Left lobe of liver (tissue), 2 donors: ENCODE measurements at regions not wholly inside any gene's neighbourhood (a gene's known extent, or its start where the extent isn't known, plus 50 kb on each side); places are given as distances from the start of the nearest gene placed in this dataset.

Source experiments
- ATAC-seq: fragments of 200-7000 bp; cut with Tn5 transposase; one replicate; pipeline ENCODE4 v1.9.1; 2020; ENCODE audit warnings: mild to moderate bottlenecking, moderate library complexity
- DNase-seq: peaks from one replicate; pipeline ENCODE4 v3.0.0-alpha.2; 2020; ENCODE audit warnings: low spot score
- donor health status: DM: no; HTN: no; CAD: no; lungs with moderate emphysema.
- donor health status: DM: no; HTN: yes; CAD: no.

DNA sequence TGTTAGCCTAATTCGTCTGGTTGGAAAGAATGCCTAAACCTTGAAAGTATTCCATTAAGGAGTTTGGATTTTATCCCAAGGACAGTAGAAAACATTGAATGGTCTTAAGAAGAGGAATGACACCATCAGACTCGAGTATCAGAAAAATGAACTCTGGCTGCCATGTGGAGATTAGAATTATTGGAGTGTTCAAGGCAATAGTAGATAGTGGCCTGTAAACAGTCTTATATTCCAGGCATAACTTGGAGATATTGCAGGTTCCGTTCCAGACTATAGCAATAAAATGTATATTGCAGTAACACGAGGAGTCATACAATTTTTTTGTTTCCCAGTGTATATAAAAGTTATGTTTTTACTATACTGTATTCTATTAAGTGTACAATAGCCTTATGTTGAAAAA, 130.9 kb downstream of the GDAP2 start:
- no peak for ATAC-seq
- no peak for DNase-seq

DNA sequence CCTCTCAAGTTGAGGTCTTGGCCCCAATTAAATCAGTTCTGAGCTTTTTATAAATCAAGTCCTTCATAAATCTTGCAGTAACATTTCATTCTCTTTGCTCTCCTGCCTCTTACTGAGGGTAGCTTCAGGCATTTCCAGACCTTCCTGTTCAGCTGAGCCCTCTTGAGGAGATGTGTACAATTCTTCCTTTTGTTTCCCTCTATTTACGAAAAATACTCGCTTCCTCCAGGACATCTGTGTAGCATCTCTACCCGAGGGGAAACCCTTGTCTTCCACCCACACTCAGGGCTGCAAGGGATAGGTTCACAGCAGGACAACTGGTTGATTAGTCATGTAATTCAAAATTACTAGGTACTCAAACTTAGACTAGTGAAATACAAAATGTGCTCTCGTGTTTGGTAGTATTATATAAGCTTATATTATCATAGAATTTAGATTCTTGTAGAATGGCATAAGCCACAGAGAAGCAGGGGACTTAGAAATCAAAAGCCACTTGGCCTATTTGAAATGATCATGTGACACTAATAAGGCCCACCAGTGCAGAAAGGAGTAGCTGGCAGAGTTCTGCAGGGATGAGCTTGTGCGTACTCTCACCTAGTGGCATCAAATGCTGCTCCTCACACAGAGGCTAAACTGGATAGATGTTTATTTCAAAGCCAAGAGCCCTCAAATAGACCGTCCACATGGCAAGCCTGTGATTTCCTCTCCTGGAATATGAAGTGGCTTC, 126.7 kb downstream of the GDAP2 start:
- ATAC-seq, result no peak
- no peak for DNase-seq

DNA sequence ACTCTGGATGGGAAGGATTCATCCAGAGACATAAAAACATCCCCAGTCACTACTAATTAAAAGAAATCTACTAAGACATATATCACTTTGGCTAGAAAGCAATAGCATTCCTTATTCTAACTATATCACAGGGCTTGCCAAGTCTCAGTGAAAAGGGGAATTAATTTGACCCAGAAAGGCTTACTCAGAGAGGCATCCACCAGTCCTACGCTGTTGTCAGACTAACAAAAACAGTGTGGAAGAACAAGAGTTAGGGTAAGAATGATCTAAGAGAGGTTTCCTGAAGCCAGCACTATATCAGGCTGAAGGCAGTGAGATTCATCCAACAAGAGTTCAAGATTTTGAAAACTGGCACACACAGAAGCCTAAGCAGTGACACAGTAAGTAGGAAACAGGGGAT, 126.1 kb downstream of the GDAP2 start:
- DNase-seq (no peak), ATAC-seq (no peak)

DNA sequence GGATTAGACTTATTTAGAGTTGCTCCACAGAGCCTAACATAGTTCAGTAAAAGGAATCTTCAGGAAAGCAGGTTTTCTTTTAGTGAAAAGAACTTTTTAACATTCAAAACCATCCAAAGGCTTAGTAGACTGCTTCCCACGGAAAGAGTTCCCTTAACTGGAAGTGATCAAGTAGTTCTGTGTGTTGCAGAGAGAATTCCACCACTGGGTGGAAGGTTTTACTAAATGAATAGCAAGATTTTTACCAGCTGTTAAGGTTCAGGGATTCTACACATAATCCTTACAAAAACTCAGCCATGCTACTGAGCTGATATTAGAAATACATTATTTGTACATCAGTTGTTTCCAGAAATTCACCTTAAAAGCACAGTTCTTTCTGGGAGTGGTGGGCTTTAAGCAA, 119.7 kb downstream of the GDAP2 start:
- ATAC-seq (no peak), DNase-seq (no peak)

DNA sequence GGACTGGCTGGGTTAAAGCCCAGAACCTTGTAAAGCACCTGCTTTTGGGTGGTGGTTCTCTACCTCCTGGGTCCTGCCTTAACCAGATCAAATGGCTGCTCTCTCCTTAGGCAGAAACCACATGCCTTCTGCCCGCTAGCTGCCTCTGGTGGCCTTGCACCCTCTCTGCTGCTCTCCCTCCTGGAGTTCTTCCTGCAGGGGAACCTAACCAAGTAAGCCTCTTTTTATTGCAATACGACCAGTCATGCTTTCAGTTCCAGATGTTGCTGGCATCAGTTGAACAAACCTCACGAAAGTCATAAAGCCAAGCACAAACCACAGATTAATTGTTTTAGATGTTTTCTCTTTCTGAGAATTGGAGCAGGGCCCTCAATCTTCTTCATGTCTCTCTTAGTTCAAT, 118.9 kb downstream of the GDAP2 start:
- ATAC-seq (no peak), DNase-seq (no peak)

DNA sequence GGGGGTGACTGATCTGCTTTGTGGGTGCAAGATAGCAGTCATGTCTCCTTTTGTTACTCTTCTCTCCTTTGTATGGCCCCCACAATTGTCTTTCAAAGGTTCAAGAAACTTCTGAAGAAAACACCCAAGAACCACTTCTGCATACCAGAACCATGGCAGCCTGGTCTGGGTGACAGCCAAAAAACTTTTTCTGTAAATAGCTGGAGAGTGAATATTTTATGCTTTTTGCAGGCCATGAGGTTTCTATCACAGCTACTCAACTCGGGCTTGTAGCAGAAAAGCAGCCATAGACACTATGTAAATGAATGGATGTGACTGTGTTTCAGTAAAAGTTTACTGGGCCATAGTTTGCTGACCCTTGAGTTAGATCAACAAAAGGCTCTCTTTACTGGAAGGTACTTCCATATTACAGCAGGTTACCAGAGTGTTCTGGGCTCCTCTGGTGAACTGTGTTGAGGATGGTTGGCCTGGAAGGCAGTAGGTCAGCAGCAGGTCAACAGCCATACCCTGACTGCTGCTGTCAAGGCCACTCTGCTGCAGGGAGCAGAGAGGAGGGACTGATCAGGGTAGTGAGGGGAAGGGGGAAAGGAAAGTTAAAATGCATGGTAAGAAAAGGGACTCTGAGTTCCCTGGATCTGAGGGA, 116.4 kb downstream of the GDAP2 start:
- ATAC-seq (peak; percentile 62), DNase-seq (no peak)
